HG02642 (cell line): ENCODE measurements at regions not wholly inside any gene's neighbourhood (a gene's known extent, or its start where the extent isn't known, plus 50 kb on each side); places are given as distances from the start of the nearest gene placed in this dataset.

Experiments used
- ATAC-seq: cut with Tn5 transposase; IDR thresholded peaks from one replicate; pipeline ENCODE4 v1.9.1; 2021; ENCODE audit warnings: mild to moderate bottlenecking; ENCODE audit not compliant: unreplicated experiment, poor library complexity

- ATAC-seq, result no peak
Observed at GRCh38 chr3:13213490-13213889, 140.3 kb upstream of the IQSEC1 start.

- ATAC-seq, result no peak
Observed at GRCh38 chr3:13211605-13212210, 138.5 kb upstream of the IQSEC1 start.

GRCh38 chr3:13210221-13210975 is 137.2 kb upstream of the IQSEC1 start:
- ATAC-seq, result no peak

GRCh38 chr3:13209634-13209997 is 136.4 kb upstream of the IQSEC1 start:
- ATAC-seq, result no peak

- no peak for ATAC-seq
Observed at GRCh38 chr3:13208706-13209633, 135.7 kb upstream of the IQSEC1 start.

- no peak for ATAC-seq
Observed at GRCh38 chr3:13207975-13208705, 134.9 kb upstream of the IQSEC1 start.

- no peak for ATAC-seq
Observed at GRCh38 chr3:13207578-13207922, 134.3 kb upstream of the IQSEC1 start.

GRCh38 chr3:13206799-13207577 is 133.8 kb upstream of the IQSEC1 start:
- ATAC-seq, result no peak

- ATAC-seq, result no peak
Observed at GRCh38 chr3:13205567-13206143, 132.4 kb upstream of the IQSEC1 start.

GRCh38 chr3:13204177-13204581 is 130.9 kb upstream of the IQSEC1 start:
- ATAC-seq, result no peak

GRCh38 chr3:13203398-13204176 is 130.4 kb upstream of the IQSEC1 start:
- no peak for ATAC-seq

- ATAC-seq, result no peak
Observed at GRCh38 chr3:13202744-13203397, 129.6 kb upstream of the IQSEC1 start.

GRCh38 chr3:13201851-13202250 is 128.6 kb upstream of the IQSEC1 start:
- ATAC-seq, result no peak

GRCh38 chr3:13200946-13201345 is 127.7 kb upstream of the IQSEC1 start:
- no peak for ATAC-seq

- no peak for ATAC-seq
Observed at GRCh38 chr3:13200465-13200864, 127.2 kb upstream of the IQSEC1 start.

- no peak for ATAC-seq
Observed at GRCh38 chr3:13199899-13200451, 126.7 kb upstream of the IQSEC1 start.

- ATAC-seq, result no peak
Observed at GRCh38 chr3:13199006-13199776, 126.0 kb upstream of the IQSEC1 start.
